ENCODE measurements at regions not wholly inside any gene's neighbourhood (a gene's known extent, or its start where the extent isn't known, plus 50 kb on each side); places are given as distances from the start of the nearest gene placed in this dataset.

GRCh38 chr1:22365331-22366295 lies 86.0 kb upstream of the ZBTB40 start:
- Histone ChIP-seq H2AK5ac (ENCODE audit: low read depth, low read length) (no peak overlapping the region; the same call in 1 of the 2 replicates), H2BK5ac (ENCODE audit: low read depth, low read length) (0 out of 2 replicates have a peak overlapping the region, but pooled peaks have one; percentile 30), H3K4me2 (ENCODE audit: insufficient read depth in 1 of 2, low read depth in 2 of 2, low read length in 2 of 2) (no peak overlapping the region), H4K20me1 (replicated peaks in 1 of 2; ENCODE audit: control insufficient read depth in 1 of 2, insufficient read depth in 2 of 2, low read length in 2 of 2) (no peaks in the 10 kb centered on the region), H3K18ac (ENCODE audit: extremely low read depth, low read length) (peak overlapping the region; percentile 54), H4K5ac (ENCODE audit: insufficient read length, low read depth, low read length) (no peak overlapping the region), H2AFZ (ENCODE audit: low read length) (no peak overlapping the region), H2BK15ac (ENCODE audit: low read length) (no peak overlapping the region), H3K79me1 (ENCODE audit: low read depth, low read length) (no peaks in the 10 kb centered on the region), H4K8ac (ENCODE audit: extremely low read depth, insufficient read depth, low read length) (peak overlapping the region; percentile 66), H3K4me1 (replicated peaks in 1 of 4; ENCODE audit: control insufficient read depth in 3 of 4, insufficient read depth in 4 of 4, low read length in 3 of 4) (peaks cover 2 to 14% (median 5%) of the 10 kb centered on the region in 4 experiments), H3K36me3 (ENCODE audit: control insufficient read depth in 2 of 4, insufficient read depth in 4 of 4, low read length in 3 of 4) (no peaks in the 10 kb centered on the region), H3K23me2 (ENCODE audit: low read depth, low read length) (no peaks in the 10 kb centered on the region), H4K91ac (replicated peaks; ENCODE audit: insufficient read length, low read length) (peak overlapping the region; percentile 77), H3K9me3 (ENCODE audit: insufficient read depth in 2 of 2, low read depth in 1 of 2, low read length in 1 of 2) (no peaks in the 10 kb centered on the region), H2BK12ac (ENCODE audit: low read depth, low read length) (no peak overlapping the region), H3K4ac (replicated peaks; ENCODE audit: insufficient read length, low read depth, low read length) (no peak overlapping the region), H3K23ac (ENCODE audit: insufficient read length) (no peak overlapping the region), H3K27me3 (replicated peaks in 1 of 4; ENCODE audit: control insufficient read depth in 3 of 4, extremely low read depth in 1 of 4, insufficient read depth in 3 of 4, low read length in 3 of 4) (peaks cover 0 to 3% (median 0%) of the 10 kb centered on the region in 4 experiments; a peak in 1 of 7 replicates), H3K4me3 (ENCODE audit: extremely low read depth in 1 of 4, insufficient read depth in 2 of 4, low read depth in 3 of 4, low read length in 4 of 4) (no peak overlapping the region), H3K27ac (ENCODE audit: low read depth, low read length) (no peak overlapping the region), H3K14ac (ENCODE audit: insufficient read length) (no peak overlapping the region), H3K56ac (replicated peaks; ENCODE audit: insufficient read length, low read depth, low read length) (no peak overlapping the region), H3K9ac (replicated peaks in 1 of 4; ENCODE audit: extremely low read depth in 1 of 4, low read depth in 3 of 4, low read length in 3 of 4) (no peak overlapping the region), H3K79me2 (ENCODE audit: control insufficient read depth in 1 of 2, insufficient read depth in 2 of 2, low read length in 2 of 2) (no peaks in the 10 kb centered on the region), H2BK20ac (ENCODE audit: low read length) (0 out of 2 replicates have a peak overlapping the region, but pooled peaks have one; percentile 27), H2BK120ac (replicated peaks; ENCODE audit: low read depth, low read length) (no peak overlapping the region)
- DNase-seq (ENCODE audit: low read depth in 1 of 2, low spot score in 2 of 2) = no peak
- WGBS, 2 experiments (ENCODE audit: extremely low coverage in 1 of 2, insufficient coverage in 1 of 2, insufficient read length in 1 of 2, insufficient replicate concordance in 2 of 2, low coverage in 1 of 2, low lambda C conversion rate in 2 of 2, missing lambda C conversion rate in 1 of 2) = 81% methylated on average over 19 of the region's 19 CpGs; no CpG with 5 or more reads in 1 of the 2 experiments
- ChIA-PET CTCF (ENCODE audit: partially characterized antibody) (interaction anchor here (0.8 to 2.6 kb wide), 12 partner anchors 8 to 89 kb away, joined by 3 to 9 read pairs (median 4); no protein-coding TSS in a partner anchor), POLR2A (ENCODE audit: partially characterized antibody) (interaction anchor here (0.8 to 2.3 kb wide), 2 partner anchors 8 to 9 kb away, joined by 3 to 8 read pairs; no protein-coding TSS in a partner anchor)
- FAIRE-seq = no peak
- TF ChIP-seq CHD2 (IDR thresholded peaks at IDR 0.05; ENCODE audit: low read length) (peak; percentile 66), CTBP2 (IDR thresholded peaks at IDR 0.05; ENCODE audit: borderline replicate concordance, insufficient read depth, insufficient read length, low read length) (no peak), POLR2A (IDR thresholded peaks at IDR 0.05; ENCODE audit: control extremely low read depth in 1 of 2, low read depth in 2 of 2, low read length in 2 of 2) (no peak), CBX8 (IDR thresholded peaks at IDR 0.05; ENCODE audit: borderline replicate concordance, low read depth, low read length) (no peak), TBP (IDR thresholded peaks at IDR 0.05; ENCODE audit: low read depth, low read length) (peak; percentile 64), KDM1A (IDR thresholded peaks at IDR 0.05; ENCODE audit: borderline replicate concordance, low read length) (no peak), SRF (IDR thresholded peaks at IDR 0.05; ENCODE audit: low read depth, low read length) (no peak), RFX5 (IDR thresholded peaks at IDR 0.05; ENCODE audit: borderline replicate concordance, low read depth, low read length) (no peak), MAFK (IDR thresholded peaks at IDR 0.05; ENCODE audit: low read depth, low read length) (no peak), KDM5A (IDR thresholded peaks at IDR 0.05; ENCODE audit: low read length) (no peak), SIX5 (IDR thresholded peaks at IDR 0.05; ENCODE audit: low read depth, low read length) (no peak), POLR2AphosphoS5 (IDR thresholded peaks at IDR 0.05; ENCODE audit: low read depth, low read length) (no peak), SP4 (IDR thresholded peaks at IDR 0.05; ENCODE audit: low read length) (no peak)

Measured in H1 (cell line).